A549 (cell line): ENCODE measurements at regions not wholly inside any gene's neighbourhood (a gene's known extent, or its start where the extent isn't known, plus 50 kb on each side); places are given as distances from the start of the nearest gene placed in this dataset.

Experiments
- CTCF ChIP-seq: fragments of >200 bp; sonication (Bioruptor Twin); formaldehyde crosslinking; IDR thresholded peaks from 3 replicates; pipeline ENCODE4 v1.5.1; 2016
- EP300 ChIP-seq, 2 experiments: fragments of >200 bp; sonication (Bioruptor Twin); formaldehyde crosslinking; IDR thresholded peaks; 2 replicates in 1 of 2; 3 replicates in 1 of 2; pipeline ENCODE4 v1.6.1; 2016 to 2017
- KDM1A ChIP-seq: fragments of 200-600 bp; sonication (generic); IDR thresholded peaks from 2 replicates; pipeline ENCODE4 v1.6.1; 2016; ENCODE audit warnings: low read depth, mild to moderate bottlenecking
- POLR2A ChIP-seq: IDR thresholded peaks from 2 replicates; pipeline ENCODE4 v1.6.1; 2012; ENCODE audit warnings: mild to moderate bottlenecking, low read length
- POLR2AphosphoS2 ChIP-seq: conservative IDR thresholded peaks from 2 replicates; pipeline ENCODE4 v1.6.1; 2012; ENCODE audit warnings: low read length, improper control_type of control experiment, inconsistent platforms
- REST ChIP-seq: fragments of 200-600 bp; sonication (generic); IDR thresholded peaks from 2 replicates; pipeline ENCODE4 v1.6.1; 2016; ENCODE audit warnings: antibody characterized with exemption, mild to moderate bottlenecking, moderate library complexity
- RFX5 ChIP-seq: fragments of 450-650 bp; IDR thresholded peaks from 2 replicates; pipeline ENCODE4 v1.7.1; 2014; ENCODE audit warnings: antibody characterized with exemption, mild to moderate bottlenecking, moderate library complexity
- SMC3 ChIP-seq: fragments of >200 bp; sonication (Bioruptor Twin); formaldehyde crosslinking; IDR thresholded peaks from 3 replicates; pipeline ENCODE4 v1.6.1; 2018; ENCODE audit warnings: inconsistent platforms

- TF ChIP-seq KDM1A (no peak), POLR2A (no peak), CTCF (no peak), RFX5 (no peak), SMC3 (no peak), POLR2AphosphoS2 (no peak), REST (no peak), EP300 (IDR thresholded peaks at IDR 0.05) (no peak)
Measured at GRCh38 chr22:27050771-27051170, 393.4 kb downstream of the MIAT start.
